Body of pancreas (tissue), 4 donors: ENCODE measurements at regions not wholly inside any gene's neighbourhood (a gene's known extent, or its start where the extent isn't known, plus 50 kb on each side); places are given as distances from the start of the nearest gene placed in this dataset. TPM values are rescaled to one million over a fixed set of nuclear protein-coding genes. Genes with fewer than 3 reads are reported as not detected.

ENCODE experiments used
- ATAC-seq: fragments of 150-250 bp; one replicate; pipeline ENCODE4 v1.9.1; 2016
- DNase-seq, 4 donors: peaks; one replicate each; pipeline ENCODE4 v3.0.0-alpha.2; 2019
- H3K27ac ChIP-seq, 4 donors: fragments of 200-600 bp; sonication (generic); 1 replicate in 3 of 4; 2 replicates in 1 of 4; pipeline versions ENCODE4 v1.5.1 to v1.6.1; 2016 to 2019; ENCODE audit warnings: mild to moderate bottlenecking in 1 of 4, mixed read lengths in 1 of 4, moderate library complexity in 1 of 4
- H3K27me3 ChIP-seq, 2 donors: fragments of 200-600 bp; sonication (generic); one replicate each; pipeline ENCODE4 v1.6.0; 2016; ENCODE audit warnings: mild to moderate bottlenecking in 1 of 2
- H3K36me3 ChIP-seq, 2 donors: fragments of 200-600 bp; sonication (generic); replicated peaks in 1 of 2; 2 replicates each; pipeline ENCODE4 v1.5.1; 2016; ENCODE audit warnings: low read depth in 2 of 2; ENCODE audit not compliant: insufficient read depth in 1 of 2
- H3K4me1 ChIP-seq: fragments of 200-600 bp; sonication (generic); one replicate; pipeline ENCODE4 v1.6.0; 2016
- H3K4me3 ChIP-seq, 2 donors: fragments of 200-600 bp; sonication (generic); 1 replicate in 1 of 2; 2 replicates in 1 of 2; pipeline ENCODE4 v1.5.1; 2016 to 2019
- H3K9me3 ChIP-seq, 3 donors: fragments of 200-600 bp; sonication (generic); 1 replicate in 2 of 3; 2 replicates in 1 of 3; pipeline ENCODE4 v1.5.1; 2016
- POLR2A ChIP-seq, 3 donors: fragments of 450-650 bp; IDR thresholded peaks; one replicate each; pipeline ENCODE4 v1.6.1; 2016; ENCODE audit warnings: antibody characterized with exemption in 3 of 3, mild to moderate bottlenecking in 2 of 3
- WGBS, 2 donors: methylation state at CpG; one replicate each; pipeline ENCODE4 v1.1.5; 2017; 5-methylcytosine and 5-hydroxymethylcytosine counted together
- intact Hi-C: fragments of 100-400 bp; cut with DNase I; formaldehyde crosslinking; loops from one replicate; pipeline ENCODE4 v1.15.1; 2023
- microRNA counts, 2 donors: library from miRNA; unstranded; fragments of <30 nt; microRNA quantifications; one replicate each; lab custom pipeline; 2017
- microRNA-seq, 2 donors: library from miRNA; unstranded; fragments of <30 nt; microRNA quantifications; one replicate each; pipeline ENCODE4, GENCODE V29; 2016; ENCODE audit warnings: borderline number of aligned reads in 2 of 2, borderline replicate concordance in 2 of 2
- small RNA-seq: library from RNA; depleted of rRNA; stranded (forward); fragments of <200 nt; gene quantifications from one replicate; pipeline ENCODE3, GENCODE V24; 2016
- TF ChIP-seq, protein P1 (sequence below), 7 experiments: fragments of 450-650 bp in 4 of 7; fragments of 200-600 bp in 3 of 7; sonication (generic) in 3 of 7; IDR thresholded peaks; one replicate each; pipeline ENCODE4 v1.5.1; 2016 to 2019; ENCODE audit warnings: antibody characterized with exemption in 7 of 7

- no peaks in the 10 kb centered on the region for H3K9me3 ChIP-seq
- no peaks in the 10 kb centered on the region for H3K4me1 ChIP-seq
- TF ChIP-seq, protein P1, sequence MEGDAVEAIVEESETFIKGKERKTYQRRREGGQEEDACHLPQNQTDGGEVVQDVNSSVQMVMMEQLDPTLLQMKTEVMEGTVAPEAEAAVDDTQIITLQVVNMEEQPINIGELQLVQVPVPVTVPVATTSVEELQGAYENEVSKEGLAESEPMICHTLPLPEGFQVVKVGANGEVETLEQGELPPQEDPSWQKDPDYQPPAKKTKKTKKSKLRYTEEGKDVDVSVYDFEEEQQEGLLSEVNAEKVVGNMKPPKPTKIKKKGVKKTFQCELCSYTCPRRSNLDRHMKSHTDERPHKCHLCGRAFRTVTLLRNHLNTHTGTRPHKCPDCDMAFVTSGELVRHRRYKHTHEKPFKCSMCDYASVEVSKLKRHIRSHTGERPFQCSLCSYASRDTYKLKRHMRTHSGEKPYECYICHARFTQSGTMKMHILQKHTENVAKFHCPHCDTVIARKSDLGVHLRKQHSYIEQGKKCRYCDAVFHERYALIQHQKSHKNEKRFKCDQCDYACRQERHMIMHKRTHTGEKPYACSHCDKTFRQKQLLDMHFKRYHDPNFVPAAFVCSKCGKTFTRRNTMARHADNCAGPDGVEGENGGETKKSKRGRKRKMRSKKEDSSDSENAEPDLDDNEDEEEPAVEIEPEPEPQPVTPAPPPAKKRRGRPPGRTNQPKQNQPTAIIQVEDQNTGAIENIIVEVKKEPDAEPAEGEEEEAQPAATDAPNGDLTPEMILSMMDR (IDR thresholded peaks at IDR 0.05) = no peak
- TF ChIP-seq POLR2A (IDR thresholded peaks at IDR 0.05) = no peak
- no peak for ATAC-seq
- 68 to 72% methylated on average over 7 of the region's 7 CpGs for WGBS, 2 donors
- DNase-seq = no peak
- H3K4me3 ChIP-seq = no peak overlapping the region
- no peak overlapping the region for H3K27ac ChIP-seq
- H3K36me3 ChIP-seq = no peaks in the 10 kb centered on the region
- H3K27me3 ChIP-seq = no peaks in the 10 kb centered on the region
- intact Hi-C loops = no loop called here
These were observed 53.8 kb upstream of the INTU start for GRCh38 chr4:127578967-127579366.

DNA sequence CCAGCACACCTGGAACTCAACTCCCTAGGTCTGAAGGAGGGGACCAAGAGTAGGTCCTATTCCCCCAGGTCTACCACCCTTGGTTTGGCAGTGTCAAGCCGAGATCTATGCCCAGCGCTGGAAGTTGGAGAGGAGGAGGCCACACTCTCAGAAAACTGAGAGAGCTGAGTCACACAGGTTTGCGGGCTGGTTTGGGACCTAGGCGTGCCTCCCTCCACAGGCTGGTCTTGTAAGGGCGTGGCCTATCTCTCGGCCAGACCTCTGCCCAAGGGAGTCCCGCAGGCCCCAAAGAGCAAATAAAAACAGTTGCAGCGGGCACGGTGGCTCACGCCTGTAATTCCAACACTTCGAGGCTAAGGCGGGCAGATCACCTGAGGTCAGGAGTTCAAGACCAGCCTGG is 52.9 kb upstream of the INTU start:
- WGBS, 2 donors = 81 to 84% methylated on average over 7 to 12 of the region's 12 CpGs
- DNase-seq (no peak), ATAC-seq (no peak)
- intact Hi-C loops = no loop called here
- no peak overlapping the region for H3K4me3 ChIP-seq
- no peak overlapping the region for H3K27ac ChIP-seq
- H3K27me3 ChIP-seq = no peaks in the 10 kb centered on the region
- TF ChIP-seq, protein P1 (IDR thresholded peaks at IDR 0.05) = no peak
- TF ChIP-seq POLR2A (IDR thresholded peaks at IDR 0.05) = no peak
- H3K4me1 ChIP-seq = no peaks in the 10 kb centered on the region
- no peaks in the 10 kb centered on the region for H3K9me3 ChIP-seq
- H3K36me3 ChIP-seq = no peaks in the 10 kb centered on the region

GRCh38 chr4:127580300-127580699 is 52.5 kb upstream of the INTU start:
- H3K4me1 ChIP-seq = no peaks in the 10 kb centered on the region
- H3K4me3 ChIP-seq = no peak overlapping the region
- no peaks in the 10 kb centered on the region for H3K9me3 ChIP-seq
- intact Hi-C loops = no loop called here
- 68 to 79% methylated on average over 4 of the region's 4 CpGs for WGBS, 2 donors
- no peak for TF ChIP-seq POLR2A (IDR thresholded peaks at IDR 0.05)
- TF ChIP-seq, protein P1 (IDR thresholded peaks at IDR 0.05) = no peak
- H3K27ac ChIP-seq = no peak overlapping the region
- no peaks in the 10 kb centered on the region for H3K27me3 ChIP-seq
- no peak for ATAC-seq
- H3K36me3 ChIP-seq = no peaks in the 10 kb centered on the region
- no peak for DNase-seq

GRCh38 chr4:127580891-127581290 is 51.9 kb upstream of the INTU start:
- TF ChIP-seq POLR2A (IDR thresholded peaks at IDR 0.05) = no peak
- TF ChIP-seq, protein P1 (IDR thresholded peaks at IDR 0.05) = no peak

More at GRCh38 chr4:127580891-127581290, 51.9 kb upstream of the INTU start:
- H3K27me3 ChIP-seq = no peaks in the 10 kb centered on the region
- no peak for DNase-seq
- H3K4me1 ChIP-seq = no peaks in the 10 kb centered on the region
- 91 to 93% methylated on average over 2 of the region's 2 CpGs for WGBS, 2 donors
- ATAC-seq = no peak
- intact Hi-C loops = no loop called here
- no peak overlapping the region for H3K4me3 ChIP-seq
- no peaks in the 10 kb centered on the region for H3K9me3 ChIP-seq
- no peaks in the 10 kb centered on the region for H3K36me3 ChIP-seq
- H3K27ac ChIP-seq = no peak overlapping the region

MicroRNAs in the stretch of these regions (microRNA counts, 767-probe panel; counts per million panel counts)
- 0 to 736 counts per million in 2 donors for microRNA hsa-miR-2054 (lab: Ali Mortazavi, UCI)

Small RNA genes in the stretch of these regions (microRNA-seq; reads per million reads assigned to microRNA genes)
- 0 reads per million in 2 donors for gene MIR2054

Small RNA genes in the stretch of these regions (small RNA-seq; reads per million reads assigned to genes)
- not detected for gene RF00019
